ENCODE measurements at regions not wholly inside any gene's neighbourhood (a gene's known extent, or its start where the extent isn't known, plus 50 kb on each side); places are given as distances from the start of the nearest gene placed in this dataset.

DNA sequence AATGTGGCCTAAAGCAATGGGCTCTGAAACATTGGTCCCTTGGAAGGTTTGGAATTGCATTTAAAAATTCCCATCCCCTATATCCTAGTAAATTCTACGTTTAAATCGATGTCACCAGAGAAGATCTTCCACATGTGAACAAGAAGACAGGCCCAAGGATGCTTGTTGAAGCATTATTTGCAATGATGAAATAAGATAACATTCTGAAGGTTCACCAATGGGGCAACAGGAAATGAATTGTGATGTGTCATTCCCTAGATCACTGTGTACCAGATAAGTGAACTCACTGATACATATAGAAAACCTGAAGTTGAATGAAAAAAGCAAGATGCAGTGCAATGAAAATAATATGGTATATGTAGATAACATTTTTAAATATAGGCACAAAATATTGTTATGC is 464.3 kb upstream of the BTBD3 start (continued):
- no peak for TF ChIP-seq ZNF766 (CRISPR knock-in tag; IDR thresholded peaks at IDR 0.05; ENCODE audit: borderline replicate concordance)
- TF ChIP-seq ZNF232 (CRISPR knock-in tag; IDR thresholded peaks at IDR 0.05; ENCODE audit: borderline replicate concordance): no peak
- TF ChIP-seq, protein P1, sequence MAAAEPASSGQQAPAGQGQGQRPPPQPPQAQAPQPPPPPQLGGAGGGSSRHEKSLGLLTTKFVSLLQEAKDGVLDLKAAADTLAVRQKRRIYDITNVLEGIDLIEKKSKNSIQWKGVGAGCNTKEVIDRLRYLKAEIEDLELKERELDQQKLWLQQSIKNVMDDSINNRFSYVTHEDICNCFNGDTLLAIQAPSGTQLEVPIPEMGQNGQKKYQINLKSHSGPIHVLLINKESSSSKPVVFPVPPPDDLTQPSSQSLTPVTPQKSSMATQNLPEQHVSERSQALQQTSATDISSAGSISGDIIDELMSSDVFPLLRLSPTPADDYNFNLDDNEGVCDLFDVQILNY (CRISPR knock-in tag; conservative IDR thresholded peaks at IDR 0.05): no peak
- TF ChIP-seq, protein P2, sequence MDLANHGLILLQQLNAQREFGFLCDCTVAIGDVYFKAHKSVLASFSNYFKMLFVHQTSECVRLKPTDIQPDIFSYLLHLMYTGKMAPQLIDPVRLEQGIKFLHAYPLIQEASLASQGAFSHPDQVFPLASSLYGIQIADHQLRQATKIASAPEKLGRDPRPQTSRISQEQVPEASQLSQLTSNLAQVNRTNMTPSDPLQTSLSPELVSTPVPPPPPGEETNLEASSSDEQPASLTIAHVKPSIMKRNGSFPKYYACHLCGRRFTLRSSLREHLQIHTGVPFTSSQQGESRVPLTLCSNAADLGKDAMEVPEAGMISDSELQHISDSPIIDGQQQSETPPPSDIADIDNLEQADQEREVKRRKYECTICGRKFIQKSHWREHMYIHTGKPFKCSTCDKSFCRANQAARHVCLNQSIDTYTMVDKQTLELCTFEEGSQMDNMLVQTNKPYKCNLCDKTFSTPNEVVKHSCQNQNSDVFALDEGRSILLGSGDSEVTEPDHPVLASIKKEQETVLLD (CRISPR knock-in tag; IDR thresholded peaks at IDR 0.05; ENCODE audit: low read depth): no peak
- TF ChIP-seq, protein P3, sequence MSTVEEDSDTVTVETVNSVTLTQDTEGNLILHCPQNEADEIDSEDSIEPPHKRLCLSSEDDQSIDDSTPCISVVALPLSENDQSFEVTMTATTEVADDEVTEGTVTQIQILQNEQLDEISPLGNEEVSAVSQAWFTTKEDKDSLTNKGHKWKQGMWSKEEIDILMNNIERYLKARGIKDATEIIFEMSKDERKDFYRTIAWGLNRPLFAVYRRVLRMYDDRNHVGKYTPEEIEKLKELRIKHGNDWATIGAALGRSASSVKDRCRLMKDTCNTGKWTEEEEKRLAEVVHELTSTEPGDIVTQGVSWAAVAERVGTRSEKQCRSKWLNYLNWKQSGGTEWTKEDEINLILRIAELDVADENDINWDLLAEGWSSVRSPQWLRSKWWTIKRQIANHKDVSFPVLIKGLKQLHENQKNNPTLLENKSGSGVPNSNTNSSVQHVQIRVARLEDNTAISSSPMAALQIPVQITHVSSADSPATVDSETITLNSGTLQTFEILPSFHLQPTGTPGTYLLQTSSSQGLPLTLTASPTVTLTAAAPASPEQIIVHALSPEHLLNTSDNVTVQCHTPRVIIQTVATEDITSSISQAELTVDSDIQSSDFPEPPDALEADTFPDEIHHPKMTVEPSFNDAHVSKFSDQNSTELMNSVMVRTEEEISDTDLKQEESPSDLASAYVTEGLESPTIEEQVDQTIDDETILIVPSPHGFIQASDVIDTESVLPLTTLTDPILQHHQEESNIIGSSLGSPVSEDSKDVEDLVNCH (CRISPR knock-in tag; IDR thresholded peaks at IDR 0.05): no peak
- TF ChIP-seq, protein P4, sequence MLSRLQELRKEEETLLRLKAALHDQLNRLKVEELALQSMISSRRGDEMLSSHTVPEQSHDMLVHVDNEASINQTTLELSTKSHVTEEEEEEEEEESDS (CRISPR knock-in tag; IDR thresholded peaks at IDR 0.05; ENCODE audit: borderline replicate concordance): no peak
- TF ChIP-seq ZNF772 (CRISPR knock-in tag; IDR thresholded peaks at IDR 0.05): no peak
